SK-N-MC (cell line): ENCODE measurements at regions not wholly inside any gene's neighbourhood (a gene's known extent, or its start where the extent isn't known, plus 50 kb on each side); places are given as distances from the start of the nearest gene placed in this dataset.

Source experiments
- EZH2 ChIP-seq: fragments of 200-600 bp; sonication (generic); IDR thresholded peaks from one replicate; pipeline ENCODE4 v1.6.1; 2017; ENCODE audit warnings: antibody characterized with exemption
- FOXP2 ChIP-seq: optimal IDR thresholded peaks from 2 replicates; pipeline ENCODE3; 2011; ENCODE audit warnings: mild to moderate bottlenecking, moderate library complexity; ENCODE audit not compliant: insufficient read depth; ENCODE audit errors: extremely low read length, control extremely low read depth
- POLR2AphosphoS5 ChIP-seq: IDR thresholded peaks from 2 replicates; pipeline ENCODE4 v1.6.1; 2012; ENCODE audit warnings: mild to moderate bottlenecking, low read depth, low read length, borderline replicate concordance

DNA sequence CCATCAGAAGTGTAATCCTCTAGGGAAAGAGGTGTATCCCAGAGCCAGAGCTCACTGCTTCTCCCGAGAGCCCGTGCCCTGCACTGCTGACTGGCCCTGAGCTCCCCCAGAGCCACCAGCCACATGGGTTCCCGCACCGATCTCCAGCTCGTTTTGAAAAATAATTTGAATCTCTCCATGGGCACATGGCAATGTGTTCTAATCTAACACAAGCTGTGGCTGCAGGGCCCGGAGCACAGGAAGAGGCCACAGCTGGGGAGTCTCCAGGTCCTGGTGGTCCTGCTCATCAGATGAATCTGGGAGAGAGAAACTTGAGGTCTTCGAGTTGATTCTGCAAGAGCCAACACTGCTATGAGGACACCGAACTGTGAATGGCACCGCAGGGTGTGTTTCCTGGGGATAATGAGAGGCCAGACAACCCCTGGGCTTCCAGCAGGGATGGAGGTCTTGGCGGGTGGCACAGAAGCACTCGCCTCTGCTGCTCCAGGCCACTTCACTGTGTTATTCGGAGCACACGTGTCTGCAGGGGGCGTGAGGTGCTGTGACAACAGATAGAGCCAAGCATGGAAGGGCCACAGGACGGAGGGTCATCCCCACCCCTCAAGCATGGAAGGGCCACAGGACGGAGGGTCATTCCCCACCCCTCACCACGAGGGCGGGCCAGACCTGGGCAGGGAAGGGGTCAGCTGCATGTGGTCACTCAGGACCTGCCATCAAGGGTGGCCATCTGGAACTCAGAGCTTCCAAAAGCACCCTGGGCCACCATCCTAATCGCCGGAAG is 196.8 kb downstream of the NDUFA10 start:
- no peak for TF ChIP-seq EZH2
- TF ChIP-seq POLR2AphosphoS5, result no peak
- no peak for TF ChIP-seq FOXP2
